GM19467 (cell line): ENCODE measurements at regions not wholly inside any gene's neighbourhood (a gene's known extent, or its start where the extent isn't known, plus 50 kb on each side); places are given as distances from the start of the nearest gene placed in this dataset.
"Not testable (repeated sequence)": the region's sequence is repeated elsewhere in the genome, so short reads cannot be mapped to it uniquely, and the experiment has no call there.

Experiments
- ATAC-seq: cut with Tn5 transposase; IDR thresholded peaks from one replicate; pipeline ENCODE4 v1.9.1; 2021; ENCODE audit warnings: mild to moderate bottlenecking, moderate library complexity; ENCODE audit not compliant: unreplicated experiment

DNA sequence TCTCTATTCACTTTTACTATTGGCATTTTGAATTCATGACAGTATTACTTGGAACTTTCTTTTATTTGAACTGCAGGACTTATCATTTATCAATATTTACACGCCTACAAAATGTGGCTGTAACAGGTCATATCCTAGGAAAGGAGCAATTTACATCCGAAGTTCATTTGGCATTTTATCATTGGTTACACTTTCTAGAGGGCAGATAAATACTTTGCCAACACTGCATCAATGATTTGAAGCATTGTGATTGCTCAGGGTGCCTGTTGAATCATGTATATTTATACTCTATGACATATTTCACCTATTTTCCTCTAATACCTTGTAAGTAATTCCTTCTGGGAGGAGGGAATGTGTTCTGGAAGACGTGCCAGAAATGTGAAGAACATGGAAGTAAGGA is 136.7 kb downstream of the MID1IP1 start:
- ATAC-seq, result no peak

DNA sequence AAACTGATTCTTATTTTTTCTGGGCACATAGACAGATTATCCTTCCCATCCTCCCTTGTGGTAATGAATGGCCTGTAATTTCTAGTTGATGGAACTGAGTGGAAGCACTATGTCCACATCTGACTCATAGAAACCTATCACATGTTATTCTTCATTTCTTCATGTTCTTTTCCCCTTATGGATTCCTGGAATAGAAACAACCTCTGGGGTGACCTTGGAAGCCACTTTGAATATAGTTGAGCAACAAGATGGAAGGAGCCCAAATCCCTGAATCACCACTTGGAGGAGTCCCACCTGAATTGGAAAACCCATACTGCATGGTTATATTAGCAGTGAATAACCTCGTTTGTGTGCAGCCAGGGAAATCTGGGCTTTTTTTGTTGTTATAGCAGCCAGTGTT is 137.8 kb downstream of the MID1IP1 start:
- ATAC-seq, result no peak

DNA sequence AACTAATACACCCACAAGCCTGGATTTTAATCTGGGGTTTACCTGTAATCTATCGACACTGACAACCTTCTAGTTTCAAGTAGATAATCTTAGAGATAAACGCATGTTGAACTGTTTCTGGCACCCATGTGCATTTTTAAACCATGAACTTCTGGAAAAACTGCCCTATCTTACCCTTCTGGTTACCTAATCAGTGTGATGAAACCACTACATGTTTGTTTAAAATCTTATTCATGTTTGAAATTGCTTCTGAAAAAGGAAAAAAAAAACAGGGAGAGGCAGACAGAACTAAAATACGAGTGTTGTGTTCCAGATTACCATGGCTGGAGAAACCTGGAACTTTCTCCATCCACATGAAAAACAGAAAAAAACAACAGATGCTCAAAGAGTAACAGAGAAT is 139.3 kb downstream of the MID1IP1 start:
- no peak for ATAC-seq

DNA sequence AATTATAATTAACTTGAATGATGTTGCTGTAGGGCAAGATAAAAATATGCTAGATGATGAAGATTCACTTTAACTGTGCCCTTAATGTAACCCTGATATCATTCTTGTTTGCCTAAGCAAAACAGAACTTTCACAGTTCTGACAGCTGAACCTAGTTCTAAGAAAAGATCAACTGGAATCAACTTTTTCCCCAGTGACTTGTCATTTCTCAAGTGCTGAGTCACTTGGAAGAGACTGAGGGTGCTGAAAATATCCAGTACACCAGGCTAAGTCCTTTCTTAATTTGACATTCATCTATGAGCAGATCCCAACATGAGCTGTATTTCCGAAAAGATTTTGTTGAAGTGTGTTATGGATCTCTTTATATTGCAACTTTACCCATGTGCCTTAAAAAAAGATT is 140.4 kb downstream of the MID1IP1 start:
- ATAC-seq, result no peak

DNA sequence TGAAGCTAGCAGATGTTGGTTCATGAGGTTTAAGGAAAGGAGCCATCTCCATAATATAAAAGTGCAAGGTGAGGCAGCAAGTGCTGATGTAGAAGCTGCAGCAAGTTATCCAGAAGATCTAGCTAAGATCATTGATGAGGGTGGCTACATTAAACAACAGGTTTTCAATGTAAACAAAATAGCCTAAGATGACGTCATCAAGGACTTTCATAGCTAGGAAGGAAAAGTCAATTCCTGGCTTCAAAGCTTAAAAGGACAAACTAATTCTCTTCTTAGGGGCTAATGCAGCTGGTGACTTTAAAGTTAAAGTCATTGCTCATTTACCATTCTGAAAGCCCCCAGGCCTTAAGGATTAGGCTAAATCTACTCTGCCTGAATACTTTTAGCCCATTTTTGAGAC is 141.9 kb downstream of the MID1IP1 start:
- ATAC-seq, result no peak

DNA sequence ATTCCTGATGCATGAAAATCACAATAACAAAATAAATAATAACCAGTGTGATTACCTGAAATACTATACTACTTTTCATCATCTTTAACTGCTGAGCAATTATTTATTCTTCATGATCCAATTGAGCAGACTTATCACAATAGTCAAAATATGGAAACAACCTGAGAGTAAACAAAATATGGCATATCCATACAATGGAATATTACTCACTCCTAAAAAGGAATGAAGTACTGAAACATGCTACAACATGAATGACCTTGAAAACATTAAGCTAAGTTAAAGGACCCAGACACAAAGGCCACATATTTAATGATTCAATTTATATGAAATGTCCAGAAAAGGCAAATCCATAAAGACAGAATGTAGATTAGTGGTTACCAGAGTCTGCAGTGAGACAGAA is 146.8 kb downstream of the MID1IP1 start:
- no peak for ATAC-seq

DNA sequence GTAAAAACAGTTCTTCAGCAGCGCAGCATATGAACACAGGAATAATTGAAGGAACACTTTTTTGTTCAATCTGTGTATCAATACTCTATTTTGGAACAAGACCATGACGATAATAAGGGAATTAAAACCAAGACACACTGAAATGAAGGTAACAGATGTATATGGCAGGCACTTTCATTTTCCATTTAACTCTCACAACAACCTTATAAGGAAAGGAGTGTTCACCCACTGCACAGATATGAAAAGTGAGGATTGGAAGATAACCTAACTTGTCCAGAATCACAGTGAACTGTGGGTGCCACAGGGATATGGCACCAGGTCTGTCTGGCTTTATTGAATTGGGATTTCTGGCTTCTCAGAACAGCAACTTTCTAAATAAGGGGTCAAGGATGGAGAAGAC is 153.3 kb downstream of the MID1IP1 start:
- no peak for ATAC-seq

DNA sequence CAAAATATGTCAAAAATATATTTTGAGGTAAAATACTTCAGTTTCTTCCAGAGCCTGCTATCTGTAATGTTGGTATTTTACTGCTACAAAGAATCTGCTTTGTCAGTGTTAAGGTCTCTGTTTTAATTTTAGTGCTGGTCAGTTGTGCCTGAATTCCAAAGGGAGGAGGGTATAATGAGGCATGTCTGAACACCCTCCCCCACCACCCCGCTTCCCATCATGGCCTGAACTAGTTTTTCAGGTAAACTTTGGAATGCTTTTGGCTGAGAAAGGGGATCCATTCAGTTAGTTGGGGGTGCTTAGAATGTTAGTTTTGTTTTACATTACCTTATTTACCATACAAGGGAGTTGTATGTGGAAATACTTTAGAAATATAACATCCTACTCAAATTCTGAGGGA is 158.5 kb downstream of the MID1IP1 start:
- no peak for ATAC-seq

DNA sequence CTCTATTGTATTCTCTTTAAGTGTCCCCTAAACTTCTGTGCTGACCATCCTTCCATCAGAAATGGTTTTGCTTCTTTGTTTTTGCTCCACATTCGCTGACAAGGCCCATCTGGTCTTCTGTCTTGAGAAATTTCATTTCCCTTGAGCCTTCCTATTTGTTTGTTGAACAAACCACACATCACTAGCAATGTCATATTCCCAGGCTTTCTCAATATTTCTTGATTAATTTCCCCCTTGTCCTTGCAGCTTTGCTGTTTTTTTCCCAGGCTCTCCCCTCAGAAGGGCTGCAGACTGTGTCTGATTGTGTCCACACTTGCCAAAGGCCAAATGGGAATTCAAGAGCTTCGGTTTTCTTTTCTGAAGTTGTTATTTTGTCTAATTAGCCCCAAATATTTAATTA is 158.9 kb downstream of the MID1IP1 start:
- no peak for ATAC-seq

DNA sequence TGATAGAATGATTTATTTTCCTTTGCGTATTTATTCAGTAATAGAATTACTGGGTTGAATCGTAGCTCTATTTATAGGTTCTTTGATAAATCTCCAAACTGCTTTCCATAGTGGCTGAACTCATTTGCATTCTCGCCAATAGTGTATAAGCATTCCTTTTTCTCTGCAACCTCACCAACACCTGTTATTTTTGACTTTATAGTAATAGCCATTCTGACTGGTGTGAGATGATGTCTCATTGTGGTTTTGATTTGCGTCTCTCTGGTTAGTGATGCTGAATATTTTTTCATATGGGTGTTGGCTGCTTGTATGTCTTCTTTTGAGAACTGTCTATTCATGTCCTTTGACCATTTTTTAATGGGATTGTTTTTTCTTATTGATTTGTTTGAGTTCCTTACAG is 160.7 kb downstream of the MID1IP1 start:
- ATAC-seq, result no peak

DNA sequence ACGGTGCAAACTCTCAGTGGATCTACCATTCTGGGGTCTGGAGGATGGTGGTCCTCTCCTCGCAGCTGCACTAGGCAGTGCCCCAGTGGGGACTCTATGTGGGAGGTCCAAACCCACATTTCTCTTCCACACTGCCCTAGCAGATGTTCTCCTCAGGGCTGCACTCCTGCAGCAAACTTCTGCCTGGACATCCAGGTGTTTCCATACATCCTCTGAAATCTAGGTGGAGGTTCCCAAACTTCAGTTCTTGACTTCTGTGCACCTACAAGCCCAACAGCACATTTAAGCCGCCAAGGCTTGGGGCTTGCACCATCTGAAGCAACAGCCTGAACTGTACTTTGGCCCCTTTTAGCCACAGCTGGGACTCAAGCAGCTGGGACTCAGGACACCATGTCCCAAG is 162.0 kb downstream of the MID1IP1 start:
- ATAC-seq, result not testable (repeated sequence)

DNA sequence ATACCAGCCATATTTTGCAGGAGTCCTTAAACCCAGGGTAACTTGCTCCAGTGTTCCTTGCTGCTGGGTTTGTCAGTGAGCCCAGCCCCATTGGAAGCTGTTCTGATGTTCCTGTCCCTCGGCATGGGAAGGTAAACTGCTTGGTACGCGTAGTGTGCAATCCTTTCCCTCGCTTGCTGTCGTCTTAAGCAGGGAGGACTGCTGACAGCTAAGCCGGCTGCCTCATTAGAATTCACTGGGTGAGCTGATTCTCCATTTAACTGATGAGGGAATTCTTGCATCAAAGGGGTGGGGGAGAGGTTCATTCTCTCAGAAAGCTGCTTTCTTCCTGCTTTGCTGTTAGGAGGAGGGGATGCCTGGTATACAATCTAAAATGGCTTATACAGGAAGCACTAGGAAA is 164.6 kb downstream of the MID1IP1 start:
- no peak for ATAC-seq

DNA sequence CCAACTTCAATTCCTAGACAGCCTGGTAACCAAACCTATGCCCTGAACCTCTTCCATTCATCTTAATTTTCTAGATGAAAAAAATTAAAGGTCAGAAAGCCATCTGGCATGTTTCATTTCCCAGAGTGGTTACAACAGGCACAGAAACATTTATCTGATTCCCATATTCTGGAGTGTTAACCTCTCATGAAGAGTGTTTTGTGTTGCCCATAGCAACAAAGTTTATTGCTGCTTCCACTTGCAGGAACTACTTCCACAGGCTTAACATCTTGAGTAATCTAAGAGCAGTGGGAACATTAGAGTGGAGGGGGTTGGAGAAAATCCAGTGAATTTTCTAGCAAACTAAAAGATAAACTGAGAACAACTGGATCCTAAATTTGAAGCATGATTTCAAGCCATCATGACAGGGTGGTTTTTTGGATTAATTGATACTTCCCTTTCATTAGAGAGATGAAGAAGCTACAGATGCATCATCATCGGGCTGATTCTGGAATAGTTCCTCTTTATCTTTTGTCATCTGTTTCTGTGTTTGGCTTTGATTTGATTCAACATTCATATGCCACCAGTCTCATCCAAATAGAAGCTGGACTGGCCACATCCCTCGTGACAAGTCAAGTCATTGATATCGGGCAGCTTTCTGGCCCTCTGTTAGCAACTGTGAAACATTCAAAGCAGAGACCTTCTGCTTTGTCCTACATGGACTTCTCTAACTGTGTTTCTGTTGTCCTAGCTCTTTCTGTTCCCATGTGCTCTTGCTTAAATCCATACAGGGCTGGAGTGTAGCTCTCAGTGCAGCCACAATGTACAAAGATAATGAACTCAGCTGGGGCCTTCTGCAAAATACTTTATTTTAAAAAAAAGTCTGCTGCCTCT is 167.3 kb downstream of the MID1IP1 start:
- ATAC-seq, result no peak

DNA sequence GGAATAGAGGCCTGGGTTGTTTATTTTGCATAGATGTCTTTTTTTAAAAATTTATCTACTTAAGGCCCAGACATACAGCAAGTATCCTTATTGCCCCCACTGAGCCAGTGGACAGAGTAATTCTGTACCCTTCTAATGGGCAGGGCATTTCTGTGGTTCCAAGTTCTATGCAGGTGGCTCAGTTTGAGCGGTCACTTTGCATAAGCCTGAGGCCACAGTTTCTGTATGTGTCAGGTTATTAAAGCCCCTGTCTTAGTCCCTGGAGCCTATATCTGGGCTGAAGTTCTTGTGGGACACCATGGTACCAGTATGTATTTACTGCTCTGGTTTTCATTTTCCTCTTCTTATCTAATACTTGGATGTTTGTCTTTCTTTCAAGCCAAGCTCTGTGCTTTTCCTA is 168.8 kb downstream of the MID1IP1 start:
- ATAC-seq, result no peak

DNA sequence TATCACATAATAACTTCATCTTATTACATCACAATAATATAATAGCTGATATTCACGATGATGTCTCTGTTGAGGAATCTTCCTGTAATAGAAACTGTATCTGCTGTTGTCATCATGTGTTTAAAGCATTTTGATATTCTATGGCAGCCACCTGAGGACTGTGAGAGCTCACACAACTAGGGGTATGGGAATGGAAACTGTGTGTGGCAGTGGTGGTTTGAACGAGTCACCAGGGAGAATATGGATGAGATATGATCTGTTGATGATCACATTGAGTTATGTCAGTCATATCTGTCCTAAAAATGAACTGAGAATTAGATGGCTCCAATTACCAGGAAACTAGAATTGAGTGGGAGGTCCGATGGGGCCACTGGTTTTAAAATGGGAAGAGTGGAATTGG is 169.6 kb downstream of the MID1IP1 start:
- no peak for ATAC-seq

DNA sequence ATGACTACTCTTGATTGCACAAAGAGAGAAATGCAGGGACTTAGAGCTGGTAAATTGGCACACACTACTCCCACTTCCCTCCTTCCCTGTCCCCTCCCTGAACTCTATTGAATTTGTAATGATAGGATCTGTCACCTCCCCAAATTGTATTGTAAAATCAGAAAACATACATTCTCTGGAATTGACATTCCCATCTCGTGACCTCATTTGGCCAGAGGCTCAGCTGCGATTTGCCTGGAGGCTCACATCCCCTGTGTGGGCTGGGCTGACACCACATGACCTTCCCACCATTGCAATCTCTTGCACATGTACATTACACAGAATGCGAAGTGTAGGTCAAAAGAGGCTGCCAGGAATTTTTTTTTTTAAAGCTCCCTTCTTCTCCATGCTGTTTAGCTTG is 172.1 kb downstream of the MID1IP1 start:
- no peak for ATAC-seq

DNA sequence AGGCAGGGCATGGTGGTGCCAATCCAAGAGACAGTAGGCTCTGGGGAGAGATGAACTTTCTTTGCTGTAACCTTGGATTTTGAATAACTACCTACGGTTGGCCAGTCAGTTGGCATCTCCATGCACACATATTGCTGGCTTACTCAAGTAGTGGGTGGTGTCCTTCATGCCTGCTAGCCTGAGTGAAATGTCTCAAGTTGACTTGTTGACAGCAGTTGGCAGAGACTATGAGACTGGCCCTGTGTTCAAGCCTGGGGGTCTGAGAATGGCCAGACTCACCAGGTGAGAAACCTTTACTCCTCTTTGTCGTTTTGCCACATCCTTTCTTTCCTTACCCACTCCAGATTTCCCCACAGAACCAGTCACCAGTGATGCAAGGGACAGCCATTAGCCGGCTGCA is 173.3 kb downstream of the MID1IP1 start:
- ATAC-seq, result no peak

DNA sequence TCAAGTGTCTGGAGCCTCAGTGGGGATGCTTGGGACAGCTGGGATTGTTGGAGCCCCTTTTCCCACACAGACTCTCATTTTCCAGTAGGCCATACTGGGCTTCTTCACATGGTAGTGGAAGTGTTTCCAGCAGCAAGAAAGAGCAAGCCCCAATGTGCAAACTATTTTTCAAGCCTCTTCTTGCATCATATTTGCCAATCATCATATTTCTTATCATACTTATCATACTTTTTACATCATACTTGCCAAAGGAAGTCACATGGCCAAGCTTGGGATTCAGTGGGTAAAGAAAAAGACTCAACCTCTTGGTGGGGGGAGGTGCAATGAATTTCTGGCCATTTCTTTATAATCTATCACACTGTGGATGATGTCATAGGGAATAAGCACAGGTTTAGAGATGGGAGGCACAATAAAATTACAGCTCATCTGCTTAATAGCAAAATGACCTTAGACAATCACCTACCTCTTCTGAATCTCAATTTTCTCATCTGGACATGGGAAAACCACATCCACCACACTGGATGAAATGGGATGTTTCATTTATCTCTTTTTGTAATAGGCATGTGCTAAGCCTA is 174.2 kb downstream of the MID1IP1 start:
- ATAC-seq, result no peak

DNA sequence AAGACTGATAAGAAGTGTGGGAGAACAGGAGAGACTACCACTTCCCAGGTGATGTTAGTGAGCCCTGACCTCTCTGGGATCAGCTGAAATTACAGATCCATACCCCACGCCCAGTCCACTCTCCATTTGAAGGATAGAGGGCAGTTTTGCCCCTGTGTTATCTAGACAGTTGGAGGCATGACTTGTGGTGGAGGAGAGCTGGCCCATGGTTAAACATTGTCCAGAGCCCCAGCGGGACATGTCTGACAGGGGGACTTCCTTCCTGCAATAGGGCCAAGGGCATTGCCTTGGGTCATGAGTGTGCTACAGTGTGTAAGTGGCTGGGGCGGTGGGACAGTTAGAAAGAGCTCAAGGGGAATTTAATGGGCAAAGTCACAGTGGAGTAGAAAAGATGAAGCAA is 181.1 kb downstream of the MID1IP1 start:
- ATAC-seq, result peak; percentile 79

DNA sequence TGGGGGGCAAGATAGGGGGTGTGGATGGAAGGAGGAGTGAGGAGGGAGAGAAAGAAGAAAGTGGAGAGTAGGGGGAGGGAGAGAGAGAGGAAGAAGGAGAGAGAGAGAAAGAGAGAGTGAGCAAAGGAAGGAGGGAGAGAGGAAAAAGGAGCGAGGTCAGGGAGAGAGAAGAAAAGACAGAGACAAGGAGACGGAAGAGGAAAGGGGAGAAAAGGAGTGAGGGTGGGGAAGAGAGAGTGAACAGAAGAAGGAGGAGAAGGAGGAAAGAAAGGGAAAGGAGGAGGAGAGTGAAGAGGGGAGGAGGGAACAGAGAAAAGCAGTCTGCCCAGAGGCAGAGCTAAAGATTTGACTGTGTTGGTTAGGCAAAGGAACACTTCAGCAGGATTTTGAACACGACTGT is 181.6 kb downstream of the MID1IP1 start:
- ATAC-seq, result no peak

DNA sequence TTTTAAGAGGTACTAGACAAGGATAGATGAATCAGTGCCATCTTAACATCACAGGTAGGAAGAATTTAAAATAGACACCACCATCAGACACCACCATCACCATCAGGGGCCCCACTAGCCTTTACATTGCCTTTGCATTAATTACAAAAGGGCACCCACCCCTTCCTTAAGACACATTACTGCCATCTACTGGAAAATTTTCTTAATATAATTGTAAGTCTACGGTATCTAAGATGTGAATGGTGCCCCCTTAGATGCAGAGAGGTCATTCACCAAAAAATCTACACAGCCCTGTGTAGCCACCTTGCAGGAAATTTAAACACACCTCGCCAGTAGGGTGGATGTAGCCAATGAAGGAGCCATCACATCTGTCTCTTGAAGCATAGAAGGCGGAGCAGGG is 184.1 kb downstream of the MID1IP1 start:
- ATAC-seq, result no peak

DNA sequence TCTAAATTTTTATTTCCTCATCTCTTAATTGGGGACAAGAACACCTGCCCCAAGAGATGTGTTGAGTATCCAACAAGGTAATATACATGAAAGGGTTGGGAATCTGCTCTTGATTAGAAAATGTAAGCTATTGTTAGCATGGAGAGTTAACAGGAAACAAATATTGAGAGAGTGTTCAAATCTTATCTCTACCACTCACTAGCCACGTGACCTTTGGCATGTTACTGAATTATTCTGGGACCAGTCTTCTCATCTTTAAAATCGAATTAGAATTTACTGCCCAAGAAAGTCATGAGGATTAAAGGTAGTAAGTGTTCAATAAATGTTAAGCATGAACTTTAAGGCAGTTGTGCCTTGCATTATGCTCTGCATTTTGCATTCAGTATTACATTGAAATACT is 184.7 kb downstream of the MID1IP1 start:
- ATAC-seq, result no peak

DNA sequence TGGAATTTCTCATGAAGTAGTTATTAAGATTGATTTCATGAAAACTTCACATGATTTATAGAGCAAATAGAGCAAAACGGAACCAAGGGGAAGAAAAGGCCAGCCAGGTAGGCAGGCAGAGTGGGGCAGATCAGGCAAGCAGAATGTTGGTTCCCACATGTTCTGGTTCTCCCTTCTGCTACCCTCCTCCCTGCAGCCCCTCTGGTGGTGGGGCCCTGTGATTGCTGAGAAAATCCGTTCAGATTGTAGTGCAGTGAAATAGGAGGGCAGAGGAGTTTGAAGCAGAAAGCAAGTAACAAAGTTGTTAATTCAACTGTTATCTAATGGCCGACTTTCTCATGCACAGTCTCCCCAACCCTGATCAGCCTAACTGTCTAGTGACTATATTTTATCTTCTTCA is 185.3 kb downstream of the MID1IP1 start:
- ATAC-seq, result no peak
